GM12873 (cell line): ENCODE measurements at regions not wholly inside any gene's neighbourhood (a gene's known extent, or its start where the extent isn't known, plus 50 kb on each side); places are given as distances from the start of the nearest gene placed in this dataset.
A peak's percentile ranks its signal among the peaks of the same experiment; 100 is the strongest.

ENCODE experiments used
- TF ChIP-seq, protein P1 (sequence below): IDR thresholded peaks from 2 replicates; pipeline ENCODE4 v1.5.1; 2012; ENCODE audit warnings: low read depth, mild to moderate bottlenecking, moderate library complexity, low read length, control low read depth; ENCODE audit not compliant: insufficient read depth; ENCODE audit errors: missing control alignments

DNA sequence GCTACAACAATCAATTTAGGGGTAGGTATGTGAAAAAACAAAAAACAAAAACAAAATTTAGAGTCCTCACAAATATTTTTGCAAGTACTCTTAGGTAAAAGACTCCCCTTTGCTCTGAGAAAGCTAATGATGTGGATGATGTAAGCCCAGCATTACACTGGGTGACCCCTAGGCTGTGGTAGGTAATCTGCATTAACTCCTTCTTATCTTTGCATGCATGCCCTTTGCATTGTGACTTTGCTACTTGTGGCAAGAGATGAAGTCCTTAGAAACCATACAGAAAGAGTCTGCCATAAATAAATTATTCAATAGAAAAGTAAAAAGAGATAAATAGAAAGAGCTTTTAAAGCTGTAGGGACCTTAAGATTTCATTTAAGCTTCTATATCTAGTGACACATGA is 159.7 kb upstream of the MBNL1 start:
- TF ChIP-seq, protein P1, sequence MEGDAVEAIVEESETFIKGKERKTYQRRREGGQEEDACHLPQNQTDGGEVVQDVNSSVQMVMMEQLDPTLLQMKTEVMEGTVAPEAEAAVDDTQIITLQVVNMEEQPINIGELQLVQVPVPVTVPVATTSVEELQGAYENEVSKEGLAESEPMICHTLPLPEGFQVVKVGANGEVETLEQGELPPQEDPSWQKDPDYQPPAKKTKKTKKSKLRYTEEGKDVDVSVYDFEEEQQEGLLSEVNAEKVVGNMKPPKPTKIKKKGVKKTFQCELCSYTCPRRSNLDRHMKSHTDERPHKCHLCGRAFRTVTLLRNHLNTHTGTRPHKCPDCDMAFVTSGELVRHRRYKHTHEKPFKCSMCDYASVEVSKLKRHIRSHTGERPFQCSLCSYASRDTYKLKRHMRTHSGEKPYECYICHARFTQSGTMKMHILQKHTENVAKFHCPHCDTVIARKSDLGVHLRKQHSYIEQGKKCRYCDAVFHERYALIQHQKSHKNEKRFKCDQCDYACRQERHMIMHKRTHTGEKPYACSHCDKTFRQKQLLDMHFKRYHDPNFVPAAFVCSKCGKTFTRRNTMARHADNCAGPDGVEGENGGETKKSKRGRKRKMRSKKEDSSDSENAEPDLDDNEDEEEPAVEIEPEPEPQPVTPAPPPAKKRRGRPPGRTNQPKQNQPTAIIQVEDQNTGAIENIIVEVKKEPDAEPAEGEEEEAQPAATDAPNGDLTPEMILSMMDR: no peak

DNA sequence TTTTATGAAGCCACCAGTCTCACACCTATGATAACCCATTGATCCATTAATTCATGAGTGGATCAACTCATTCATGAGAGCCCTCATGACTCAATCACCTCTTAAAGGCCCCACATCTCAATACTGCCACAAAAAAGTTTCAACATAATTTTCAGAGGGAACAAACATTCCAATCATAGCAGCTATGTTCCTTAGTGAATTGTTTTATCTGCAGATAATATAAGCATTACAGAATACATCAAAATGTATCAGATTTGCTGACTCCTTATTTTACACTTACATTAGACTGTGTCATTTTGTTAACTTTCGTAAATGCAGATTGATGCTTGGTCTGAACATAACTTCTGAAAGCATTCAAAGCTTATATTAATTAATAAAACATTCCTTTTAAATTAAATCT is 155.3 kb upstream of the MBNL1 start:
- TF ChIP-seq, protein P1: no peak

DNA sequence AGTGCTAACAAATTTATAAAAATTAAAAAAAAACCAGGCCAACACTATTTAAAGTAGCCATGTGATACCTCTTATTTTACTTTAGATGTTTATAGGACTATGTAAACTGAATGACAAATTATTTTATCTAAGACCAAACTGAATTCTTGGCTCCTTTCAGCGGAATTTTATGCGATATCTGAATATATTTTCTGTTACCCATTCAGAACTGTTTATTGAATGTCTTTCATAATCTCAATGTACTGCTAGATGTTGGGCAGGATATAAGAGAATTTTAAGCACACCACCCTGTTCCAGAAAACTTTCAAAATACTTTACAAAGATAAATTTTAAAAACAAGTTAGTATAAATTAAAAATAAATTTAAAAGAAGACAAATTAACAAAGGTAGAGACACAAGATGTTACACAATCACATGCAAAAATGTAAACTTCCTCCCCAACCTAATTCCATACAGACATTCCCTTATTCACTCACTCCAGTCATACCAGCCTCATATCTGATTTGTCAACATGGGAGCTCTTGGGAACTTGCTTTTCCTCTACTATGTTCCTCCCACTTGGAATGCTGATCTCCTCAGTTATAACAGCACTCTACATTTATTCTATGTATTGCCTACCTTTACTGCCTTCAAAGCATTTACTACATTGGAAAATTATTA is 154.6 kb upstream of the MBNL1 start:
- TF ChIP-seq, protein P1: no peak

DNA sequence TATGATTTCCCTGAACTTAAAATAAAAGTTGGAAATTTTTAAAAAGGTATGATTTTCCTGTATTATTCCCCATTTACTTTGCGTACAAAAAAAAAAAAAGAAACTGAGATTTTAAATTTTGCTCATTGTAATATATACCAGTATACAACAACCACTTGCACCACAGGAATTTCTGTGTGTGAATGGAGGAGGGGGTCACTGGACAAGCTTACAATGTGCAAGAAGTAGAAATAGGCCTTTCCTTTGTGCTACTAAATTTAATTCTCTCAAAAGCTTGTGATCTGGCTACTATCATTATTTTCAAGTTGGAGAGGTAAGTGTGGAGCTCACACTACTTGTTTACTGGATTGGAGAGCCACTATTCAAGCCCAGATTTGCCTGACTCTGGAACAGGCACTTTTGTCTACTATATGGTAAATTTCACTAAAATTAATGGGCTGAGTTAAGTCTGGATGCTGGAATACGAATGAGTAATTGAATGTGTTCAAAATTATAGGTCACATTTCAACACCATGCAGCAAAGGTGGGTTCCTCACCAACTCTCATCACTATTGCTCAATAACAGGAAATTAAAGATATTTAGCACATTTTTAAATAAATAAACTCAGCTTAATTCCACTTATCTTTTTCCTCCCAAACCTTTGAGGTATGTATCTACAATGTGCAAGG is 148.0 kb upstream of the MBNL1 start:
- TF ChIP-seq, protein P1: no peak

DNA sequence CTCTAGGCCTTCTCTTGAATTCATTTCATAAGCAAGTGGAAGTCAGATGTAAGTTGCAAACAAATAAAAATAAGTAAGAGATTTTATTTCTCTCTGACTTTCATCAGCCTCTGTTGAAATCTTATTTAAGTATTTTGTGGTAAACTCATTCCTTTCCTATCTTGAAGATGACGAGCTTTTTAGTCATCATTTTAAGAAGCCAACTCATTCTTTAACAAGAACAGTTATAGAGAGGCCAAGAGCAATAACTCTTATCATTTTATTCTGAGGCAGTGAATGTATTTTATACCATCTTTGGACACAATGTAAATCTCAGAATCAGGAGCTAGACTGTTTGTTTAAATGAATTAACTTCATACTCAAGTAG is 147.5 kb upstream of the MBNL1 start:
- TF ChIP-seq, protein P1: no peak

DNA sequence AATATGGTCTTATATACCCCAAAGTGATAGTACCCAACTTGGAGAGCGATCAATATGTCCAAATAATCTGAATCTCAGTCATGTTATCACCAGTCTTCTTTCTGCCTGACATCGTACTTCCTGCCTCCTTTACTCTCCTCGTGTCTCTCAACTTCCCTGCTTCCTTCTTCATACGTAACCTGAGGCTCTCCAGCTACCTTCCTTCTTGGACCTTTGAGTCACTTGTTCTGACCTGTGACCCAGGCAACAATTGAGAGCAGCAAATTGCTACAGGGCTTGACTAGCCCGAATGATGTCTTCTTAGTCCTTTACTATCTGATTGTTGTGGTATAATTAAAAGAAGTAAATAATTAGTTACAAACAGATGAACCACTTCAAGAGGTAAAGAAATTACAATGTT is 145.9 kb upstream of the MBNL1 start:
- TF ChIP-seq, protein P1: no peak

DNA sequence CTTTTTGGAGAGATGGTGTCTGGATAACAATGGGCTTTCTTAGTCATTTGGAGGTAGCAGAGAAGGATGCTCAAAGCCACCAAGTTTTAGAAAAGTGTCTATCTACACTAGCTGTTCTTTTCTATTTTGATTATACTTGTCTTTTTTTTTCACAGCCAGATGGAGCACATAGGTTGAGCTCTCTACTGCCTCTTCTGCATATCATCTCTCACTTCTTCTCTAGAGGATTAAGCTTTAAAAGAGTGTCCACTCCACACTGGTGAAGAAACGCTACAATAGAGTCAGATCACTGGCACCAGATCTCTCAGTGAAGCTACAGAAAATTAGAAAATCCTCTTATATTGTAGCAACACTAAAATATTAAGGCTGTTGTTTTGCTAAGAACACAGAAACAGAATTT is 145.3 kb upstream of the MBNL1 start:
- TF ChIP-seq, protein P1: peak; percentile 5
